Umbilical cord (tissue), 1 donor: ENCODE measurements at regions not wholly inside any gene's neighbourhood (a gene's known extent, or its start where the extent isn't known, plus 50 kb on each side); places are given as distances from the start of the nearest gene placed in this dataset.

Experiments used
- DNase-seq: peaks from one replicate; pipeline ENCODE4 v3.0.0-alpha.2; 2015; ENCODE audit warnings: low spot score

DNA sequence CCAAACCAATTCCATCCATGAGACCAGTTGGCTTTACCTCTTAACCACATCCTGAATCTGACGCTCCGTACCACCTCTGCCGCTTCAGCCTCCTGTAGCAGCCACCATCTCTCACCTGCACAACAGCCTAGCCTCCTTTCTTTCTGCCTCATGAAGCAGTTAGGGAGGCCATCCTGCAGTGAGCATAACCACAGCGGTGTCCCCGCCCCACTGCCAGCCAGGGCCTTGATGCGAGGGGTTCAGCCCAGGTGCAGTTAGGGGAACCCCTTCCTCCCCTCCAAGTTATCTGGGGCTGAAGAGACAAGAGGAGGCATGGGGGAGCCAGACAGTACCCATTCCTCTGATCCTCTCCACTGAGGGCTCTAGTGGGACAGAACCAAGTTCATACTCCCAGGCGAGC is 167.0 kb downstream of the C5orf15 start:
- no peak for DNase-seq

DNA sequence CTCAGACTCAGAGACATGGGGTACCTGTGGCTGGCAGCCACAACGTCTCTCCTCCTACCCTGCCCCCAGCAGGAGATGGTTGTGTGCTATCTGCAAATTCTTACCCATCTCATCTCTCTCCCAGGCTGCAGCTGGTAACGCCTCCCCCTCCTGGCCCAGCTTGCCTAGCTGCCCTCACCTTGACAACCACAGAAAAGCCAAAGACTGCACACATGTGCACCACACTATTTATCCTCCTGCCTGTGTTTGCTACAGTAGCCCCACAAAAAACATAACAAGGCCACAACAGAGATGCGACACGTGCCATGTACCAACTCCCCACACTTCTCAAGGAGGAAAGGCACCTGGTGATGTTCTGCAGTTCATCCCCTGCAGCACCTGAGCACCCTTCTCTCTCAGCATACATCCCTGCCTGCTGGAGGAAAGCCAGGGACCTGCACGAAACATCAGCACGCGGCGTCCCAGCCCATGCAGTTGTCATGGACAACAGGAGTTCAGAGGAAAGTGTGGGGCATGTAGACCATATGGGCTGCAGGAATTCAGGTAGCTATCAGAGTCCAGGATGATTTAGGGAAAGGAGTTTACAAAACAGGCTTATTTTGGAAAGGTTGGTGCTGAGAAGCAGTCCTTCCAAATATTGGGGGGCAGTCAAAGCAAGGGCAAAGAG is 168.7 kb downstream of the C5orf15 start:
- DNase-seq = no peak

DNA sequence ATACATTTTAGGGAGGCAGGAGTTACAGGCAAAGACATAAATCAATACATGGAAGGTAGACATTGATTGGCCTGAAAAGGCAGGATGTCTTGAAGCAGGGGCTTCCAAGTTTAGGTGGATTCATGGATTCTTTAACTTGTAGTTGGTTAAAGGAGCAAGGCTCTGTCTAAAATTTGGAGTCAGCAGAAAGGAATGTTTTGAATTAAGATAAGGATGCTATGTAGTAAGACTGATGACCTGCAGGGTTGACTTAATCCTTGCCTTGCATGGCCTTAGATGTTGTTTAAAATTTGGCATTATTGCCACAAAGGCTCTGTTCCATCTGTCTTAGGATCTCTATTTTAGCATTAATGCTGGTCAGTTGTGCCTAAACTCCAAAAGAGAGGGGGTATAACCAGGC is 171.3 kb downstream of the C5orf15 start:
- DNase-seq = peak; percentile 53

DNA sequence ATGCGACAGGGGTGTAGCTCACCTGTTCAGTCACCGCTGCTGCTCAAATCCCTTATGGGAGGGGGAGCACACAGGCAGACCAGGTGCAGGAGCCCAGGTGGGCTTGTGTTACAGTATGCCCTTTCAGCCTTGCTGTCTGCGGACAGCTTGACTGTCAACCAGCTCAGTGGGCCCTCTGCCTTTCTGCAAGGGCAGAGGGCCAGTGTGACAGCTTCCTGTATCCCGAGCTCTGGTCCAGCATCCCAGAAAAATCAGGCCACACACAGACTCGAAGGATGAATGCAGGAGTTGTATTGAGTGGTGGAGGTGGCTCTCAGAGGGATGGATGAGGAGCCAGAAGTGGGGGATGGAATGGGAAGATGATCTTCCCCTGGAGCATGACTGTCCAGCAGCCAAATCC is 172.2 kb downstream of the C5orf15 start:
- no peak for DNase-seq

DNA sequence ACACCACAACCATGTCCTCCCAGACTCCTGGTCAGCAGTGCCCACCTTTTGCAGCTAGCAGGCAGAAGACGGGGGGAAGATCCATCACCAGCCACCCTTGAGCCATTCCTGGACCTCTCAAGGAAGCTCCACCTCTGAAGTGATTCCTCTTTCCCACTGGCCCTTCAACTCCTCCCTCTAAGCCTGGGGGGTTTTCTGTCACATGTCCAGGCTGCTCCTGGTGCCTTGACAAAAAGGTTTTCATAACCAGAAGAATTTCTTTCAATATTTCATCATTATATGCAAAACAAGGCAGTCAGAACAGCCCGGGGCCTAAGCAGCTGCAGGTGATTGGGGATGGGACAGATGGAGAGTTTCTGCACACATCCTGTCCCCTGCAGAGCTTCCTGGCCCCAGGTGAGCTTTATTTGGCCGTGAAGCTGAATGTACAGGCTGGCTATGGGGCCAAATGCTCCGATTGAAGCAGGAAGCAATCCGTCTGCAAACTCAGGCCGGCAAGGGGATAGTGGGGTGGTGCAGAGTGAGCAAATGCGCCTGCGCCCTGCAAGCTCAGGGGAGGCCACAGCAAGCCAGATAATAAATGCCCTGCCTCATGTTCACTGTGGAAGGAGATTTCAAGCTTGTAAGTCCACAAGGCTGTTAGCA is 173.5 kb downstream of the C5orf15 start:
- no peak for DNase-seq

DNA sequence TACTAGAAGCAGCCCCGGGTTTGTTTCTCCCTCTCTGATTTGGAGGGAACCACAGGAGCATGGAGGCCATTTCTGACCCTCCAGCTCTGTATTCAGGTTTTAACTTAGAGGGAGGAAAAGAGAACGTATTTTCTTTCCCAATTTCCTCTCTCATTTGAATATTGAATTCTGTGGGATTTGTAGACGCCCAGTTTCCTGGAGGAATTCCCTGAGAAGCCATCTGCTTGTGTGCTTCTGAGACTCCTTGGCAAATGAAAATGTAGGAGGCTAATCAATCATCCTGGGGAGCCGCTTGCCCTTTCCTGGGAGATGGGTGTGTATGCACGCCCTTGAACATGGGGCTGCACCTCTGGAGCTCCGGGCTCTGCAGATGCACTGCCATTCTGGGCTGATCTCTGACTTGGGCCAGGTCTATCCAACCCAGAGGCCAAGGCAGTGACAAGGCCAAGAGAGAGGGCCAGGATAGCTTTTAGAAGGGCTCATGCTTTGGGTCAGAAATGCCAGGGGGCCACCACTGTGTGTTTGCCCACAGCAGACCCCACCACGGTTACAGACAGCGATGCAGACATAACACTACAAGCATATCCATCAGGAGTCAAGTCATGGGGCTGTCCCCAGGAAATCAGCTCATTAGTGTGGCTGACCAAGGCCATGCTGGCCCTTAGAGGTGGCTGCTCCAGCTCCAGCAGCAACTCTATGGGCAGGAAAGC is 174.5 kb downstream of the C5orf15 start:
- no peak for DNase-seq

DNA sequence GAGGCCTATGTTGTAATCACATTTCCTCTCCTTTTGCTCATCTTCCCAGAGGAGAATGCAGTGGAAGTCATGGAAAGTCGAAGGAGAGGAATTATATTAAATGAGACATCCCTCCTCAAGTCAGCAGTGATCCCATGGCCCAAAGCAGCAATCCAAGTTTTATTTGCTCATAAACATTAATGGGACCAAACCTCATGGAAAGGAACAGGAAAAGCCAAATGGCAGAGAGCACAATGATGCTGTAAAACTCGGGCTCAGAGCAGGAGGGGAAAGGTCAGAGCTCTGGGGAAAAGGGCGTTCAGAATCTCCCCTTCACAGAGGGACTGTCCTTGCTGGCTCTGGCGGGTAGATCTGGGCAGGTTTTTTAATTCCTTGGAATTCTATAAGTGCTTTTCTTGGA is 175.8 kb downstream of the C5orf15 start:
- no peak for DNase-seq

DNA sequence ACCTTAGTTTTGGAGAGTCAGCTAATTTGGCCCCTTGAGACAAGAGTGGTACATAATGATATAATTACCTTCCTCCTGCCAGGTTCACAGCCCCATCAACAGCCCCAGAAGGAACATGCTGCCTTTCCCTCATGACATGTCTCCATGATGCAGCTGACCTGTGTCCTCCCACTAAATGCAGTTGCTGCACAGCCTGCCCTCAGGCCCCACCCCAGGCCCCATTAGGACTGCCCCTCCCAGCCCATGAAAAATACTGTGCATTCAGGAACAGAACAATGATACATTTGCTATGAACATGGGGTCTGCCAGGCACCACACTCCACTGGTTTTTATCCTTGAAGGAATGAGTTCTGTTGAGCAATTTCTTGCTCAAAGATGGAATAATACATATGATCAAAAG is 176.4 kb downstream of the C5orf15 start:
- no peak for DNase-seq

DNA sequence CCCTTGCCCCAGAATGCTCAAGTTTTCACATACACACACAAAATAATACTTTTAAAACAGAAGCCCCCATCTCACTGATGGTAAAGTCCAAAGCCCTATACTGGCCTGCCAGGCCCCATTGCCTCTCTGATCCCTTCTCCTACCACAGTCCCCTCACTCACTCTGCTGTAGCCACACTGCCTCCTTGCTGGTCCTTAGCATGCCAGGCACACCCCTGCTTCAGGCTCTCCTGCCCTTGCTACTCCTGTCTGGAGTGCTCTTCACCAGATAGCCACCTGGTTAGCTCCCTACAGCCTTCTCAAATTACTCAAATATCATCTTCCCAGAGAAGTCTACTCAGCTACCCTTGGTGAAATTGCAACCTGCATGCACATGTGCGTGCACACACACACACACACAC is 177.5 kb downstream of the C5orf15 start:
- no peak for DNase-seq

DNA sequence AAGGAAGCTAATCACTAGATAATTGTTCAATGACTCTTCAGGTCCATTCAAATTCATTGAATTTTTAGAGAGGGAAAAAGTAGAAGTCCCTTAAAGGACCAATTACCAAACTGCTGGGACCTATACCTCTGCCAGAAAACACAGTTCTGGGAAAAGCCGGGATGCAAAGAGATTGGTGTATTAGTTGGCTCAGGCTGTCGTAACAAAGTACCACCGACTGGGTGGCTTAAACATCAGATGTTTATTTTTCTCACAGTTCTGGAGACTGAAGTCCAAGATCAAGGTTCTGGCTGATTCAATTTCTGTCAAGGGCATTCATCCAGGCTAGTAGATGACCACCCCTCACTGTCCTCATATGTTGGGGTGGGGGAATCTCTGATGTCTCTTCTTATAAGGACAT is 177.1 kb upstream of the FSTL4 start:
- no peak for DNase-seq

DNA sequence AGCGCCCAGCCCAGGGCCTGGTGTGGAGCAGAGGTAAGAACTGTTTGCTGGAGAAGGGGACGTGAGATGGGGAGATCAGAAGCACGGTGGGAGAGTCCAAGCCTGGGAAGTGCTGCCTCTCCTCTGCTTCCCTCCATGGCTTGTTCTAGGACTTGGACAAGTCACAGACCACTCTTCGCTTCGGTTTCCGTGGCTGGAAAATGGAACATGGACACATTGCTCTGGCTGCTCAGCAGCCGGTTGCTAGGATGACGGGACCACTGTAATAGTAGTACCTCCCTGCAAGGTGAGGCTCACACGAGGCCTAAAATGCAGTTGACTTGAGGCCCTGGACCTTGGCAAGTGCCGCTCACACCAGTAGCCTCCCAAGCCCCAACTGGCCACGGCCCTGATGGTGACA is 175.8 kb upstream of the FSTL4 start:
- no peak for DNase-seq

DNA sequence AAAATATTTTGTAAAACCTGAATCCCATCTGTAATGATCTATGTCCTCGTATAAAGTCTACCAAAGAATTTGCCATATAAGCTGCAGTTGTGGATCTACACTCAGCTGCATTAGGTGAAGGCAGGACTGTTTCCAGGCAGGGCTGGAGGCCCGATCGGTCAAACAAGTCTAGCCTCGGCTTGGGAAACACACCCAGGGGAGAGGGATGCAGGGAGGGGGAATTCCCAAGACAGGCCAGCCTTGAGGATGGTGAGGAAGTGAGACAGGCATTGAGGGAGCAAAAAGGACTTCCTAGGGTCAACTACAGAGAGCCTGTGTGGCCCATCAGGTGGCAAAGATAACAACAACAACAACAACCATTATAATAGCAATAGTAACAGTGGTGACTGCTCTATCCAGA is 174.1 kb upstream of the FSTL4 start:
- no peak for DNase-seq

DNA sequence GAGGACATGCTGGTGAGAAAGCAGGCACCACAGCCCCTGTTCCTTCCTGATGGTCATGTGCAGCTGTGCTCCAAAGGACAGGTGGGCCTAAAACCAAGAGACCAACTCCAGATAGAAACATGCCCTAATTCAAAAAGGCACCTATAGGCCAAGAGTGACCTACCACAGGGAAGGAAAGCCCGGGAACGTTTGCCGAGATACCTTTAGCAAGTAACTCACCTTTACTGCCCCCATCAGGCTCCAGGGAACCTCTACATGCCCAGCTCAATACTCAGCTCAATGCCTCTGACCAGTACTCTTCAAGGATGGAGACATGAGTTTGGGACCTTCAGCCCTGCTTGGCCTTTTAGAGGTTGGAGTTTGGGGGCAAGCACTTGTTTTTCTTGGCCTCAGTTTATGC is 172.8 kb upstream of the FSTL4 start:
- DNase-seq = no peak

DNA sequence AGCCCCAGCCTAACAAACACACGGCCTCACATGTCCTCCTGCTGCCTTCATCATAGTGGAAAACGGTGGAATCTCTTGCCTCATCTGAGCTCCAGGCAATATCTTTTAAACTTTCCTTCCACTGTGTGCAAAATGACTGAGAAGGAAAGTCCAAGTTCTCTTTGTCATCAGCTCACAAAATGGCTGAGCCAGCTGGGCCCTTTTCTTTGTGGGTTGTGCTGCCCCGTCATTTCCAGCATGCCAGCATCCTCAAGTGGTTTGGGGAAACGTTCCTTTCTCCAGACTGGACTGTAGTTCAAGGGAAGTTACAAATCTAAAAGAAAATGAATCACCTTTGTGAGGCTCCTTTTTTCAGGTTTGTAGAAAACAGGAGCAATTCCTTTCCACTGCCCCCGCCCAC is 171.1 kb upstream of the FSTL4 start:
- no peak for DNase-seq

DNA sequence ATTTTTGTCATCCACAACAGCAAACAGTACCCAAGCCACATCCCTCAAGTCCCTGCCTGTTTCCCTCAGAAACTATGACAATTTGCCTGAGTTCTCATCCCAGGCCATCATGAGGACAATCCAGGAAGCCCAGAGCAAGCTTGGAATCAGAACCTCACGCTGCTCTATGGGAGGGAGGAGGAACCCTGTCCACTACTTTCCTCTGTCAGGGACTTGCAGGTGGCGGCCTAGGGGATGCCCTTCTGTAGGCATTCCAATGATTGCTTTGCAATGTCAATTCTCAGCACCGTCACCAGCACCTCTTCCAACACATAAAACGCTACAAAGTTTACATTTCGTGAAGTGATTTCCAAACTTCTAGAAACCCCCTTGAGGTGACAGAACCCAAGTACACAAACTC is 170.4 kb upstream of the FSTL4 start:
- DNase-seq = no peak

DNA sequence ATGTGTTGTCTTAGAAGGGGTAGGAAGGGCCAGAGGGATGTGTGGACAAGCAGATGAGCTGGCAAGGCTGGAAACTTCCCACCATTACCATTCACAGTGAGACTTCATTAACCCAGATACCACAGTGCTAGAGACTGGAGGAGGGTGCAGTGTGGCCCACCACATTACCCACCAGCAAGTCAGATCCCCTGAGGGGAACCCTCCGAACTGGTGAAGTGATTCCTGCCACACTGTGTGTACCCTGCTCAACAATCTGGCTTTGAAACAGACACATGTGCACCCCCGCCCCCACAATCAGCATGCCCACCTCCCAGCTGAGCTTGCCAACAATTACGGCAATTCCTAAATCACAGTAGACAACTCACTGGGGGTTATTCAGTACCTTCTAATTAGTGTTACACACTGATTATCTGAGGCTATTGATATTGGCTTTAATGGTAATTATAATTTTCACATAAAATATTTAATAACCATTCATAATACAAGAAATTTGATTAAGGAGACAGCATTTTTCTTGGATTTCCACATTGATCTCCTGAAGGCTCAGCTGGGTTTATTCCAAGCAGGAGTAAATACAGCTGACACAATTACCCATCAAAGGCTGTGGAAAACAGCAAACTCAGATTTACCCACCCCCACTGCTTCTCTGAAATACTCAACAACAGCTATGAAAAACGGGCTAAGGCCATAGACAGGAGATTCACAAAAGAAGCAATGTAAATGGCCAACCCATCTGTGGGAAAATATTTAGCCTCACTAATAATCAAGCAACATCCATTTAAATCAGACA is 169.3 kb upstream of the FSTL4 start:
- DNase-seq = no peak

DNA sequence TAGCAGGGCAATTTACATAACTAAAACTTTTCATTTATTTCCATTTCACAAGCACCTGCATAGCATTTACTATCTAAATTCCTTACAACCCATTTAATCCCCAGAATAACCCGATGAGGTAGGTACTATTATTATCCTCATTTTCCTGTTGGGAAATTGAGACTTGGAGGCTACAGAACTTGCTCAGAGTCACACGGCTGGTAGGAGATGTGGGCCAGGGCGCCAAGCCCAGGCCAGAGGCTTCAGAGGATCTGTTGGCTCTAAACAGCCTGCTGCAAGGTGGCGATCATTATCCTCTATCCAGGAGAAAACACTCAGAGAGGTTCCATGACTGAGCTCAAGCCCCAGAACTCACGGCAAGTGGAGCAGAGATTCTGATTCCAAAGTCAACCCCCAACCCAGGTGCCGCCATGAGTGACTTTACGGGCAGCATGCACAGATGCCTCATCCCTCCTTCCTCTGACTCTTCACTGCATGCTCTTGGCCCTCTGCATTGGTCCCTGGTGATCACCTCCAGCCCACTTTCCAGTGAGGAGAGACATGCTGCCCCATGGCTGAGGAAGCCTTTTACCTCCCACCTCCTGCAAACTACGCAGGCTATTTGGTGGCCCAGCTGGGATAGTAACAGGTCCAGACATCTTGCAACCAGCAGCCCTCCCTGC is 168.4 kb upstream of the FSTL4 start:
- DNase-seq = no peak

DNA sequence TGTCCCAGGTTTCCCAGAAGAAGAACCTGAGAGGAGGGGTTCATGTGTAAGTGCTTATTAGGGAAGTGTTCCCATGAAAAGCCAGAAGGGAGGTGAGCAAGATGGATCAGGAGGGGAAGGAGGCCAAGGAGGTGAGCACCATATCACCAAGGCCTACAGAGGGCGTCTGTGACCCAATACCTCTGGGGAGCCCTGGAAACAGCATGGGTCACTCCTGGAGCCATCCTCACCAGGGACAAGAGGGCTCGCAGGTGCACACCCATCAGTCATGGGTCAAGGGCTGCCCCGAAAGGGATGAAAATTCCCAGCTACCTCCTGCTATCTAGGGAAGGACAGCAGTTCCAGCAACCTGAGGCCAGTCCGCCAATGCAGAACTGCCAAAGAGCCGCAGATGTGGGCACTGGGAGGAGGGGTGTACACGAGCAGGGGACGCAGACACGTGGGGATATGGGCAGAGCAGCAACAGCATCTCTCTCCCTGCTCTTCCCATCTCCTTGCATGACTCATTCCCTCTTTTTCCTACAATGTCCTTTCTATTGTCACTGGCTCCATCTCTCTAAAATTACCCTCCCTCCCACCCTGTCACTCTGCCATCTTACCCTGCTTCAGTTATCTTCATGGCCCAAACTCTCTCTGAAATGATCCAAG is 167.6 kb upstream of the FSTL4 start:
- DNase-seq = no peak

DNA sequence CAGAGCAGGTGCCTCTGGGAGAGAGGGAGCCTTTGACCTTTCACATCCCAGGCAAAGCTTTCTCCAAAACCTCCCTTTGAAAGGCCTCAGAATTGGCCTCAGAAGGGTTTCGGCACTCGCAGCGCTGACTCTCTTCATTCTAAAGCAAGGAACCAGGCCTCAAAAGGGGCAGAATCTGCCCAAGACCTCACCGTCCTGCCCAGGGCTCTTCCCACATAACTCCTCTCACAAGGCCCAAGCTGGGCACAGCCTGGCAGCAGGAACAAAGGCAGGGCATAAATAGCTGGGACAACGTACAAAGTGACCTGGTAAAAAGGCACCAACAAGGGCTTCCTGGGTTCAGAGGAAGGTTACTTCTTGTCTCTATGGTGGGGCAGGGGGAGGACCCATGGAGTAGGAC is 166.3 kb upstream of the FSTL4 start:
- DNase-seq = no peak

DNA sequence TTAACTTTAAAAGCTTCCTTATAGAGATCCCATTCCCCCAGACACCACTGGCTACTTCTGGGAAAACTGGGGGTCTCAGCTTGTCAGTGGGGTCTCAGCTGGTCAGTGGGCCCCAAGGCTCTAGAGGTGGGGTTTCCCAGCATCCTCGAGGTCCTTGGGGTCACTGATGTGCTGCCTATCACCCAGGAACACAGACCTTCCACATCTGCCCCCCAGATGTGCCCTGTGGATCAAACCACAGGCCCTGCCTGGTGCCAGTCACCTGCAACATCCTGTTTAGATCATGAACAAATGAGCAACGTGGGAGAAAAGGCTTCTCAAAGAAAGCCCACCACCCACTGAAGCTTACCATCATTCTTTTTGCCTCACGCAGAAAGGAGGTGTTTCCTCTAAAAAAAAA is 165.6 kb upstream of the FSTL4 start:
- no peak for DNase-seq

DNA sequence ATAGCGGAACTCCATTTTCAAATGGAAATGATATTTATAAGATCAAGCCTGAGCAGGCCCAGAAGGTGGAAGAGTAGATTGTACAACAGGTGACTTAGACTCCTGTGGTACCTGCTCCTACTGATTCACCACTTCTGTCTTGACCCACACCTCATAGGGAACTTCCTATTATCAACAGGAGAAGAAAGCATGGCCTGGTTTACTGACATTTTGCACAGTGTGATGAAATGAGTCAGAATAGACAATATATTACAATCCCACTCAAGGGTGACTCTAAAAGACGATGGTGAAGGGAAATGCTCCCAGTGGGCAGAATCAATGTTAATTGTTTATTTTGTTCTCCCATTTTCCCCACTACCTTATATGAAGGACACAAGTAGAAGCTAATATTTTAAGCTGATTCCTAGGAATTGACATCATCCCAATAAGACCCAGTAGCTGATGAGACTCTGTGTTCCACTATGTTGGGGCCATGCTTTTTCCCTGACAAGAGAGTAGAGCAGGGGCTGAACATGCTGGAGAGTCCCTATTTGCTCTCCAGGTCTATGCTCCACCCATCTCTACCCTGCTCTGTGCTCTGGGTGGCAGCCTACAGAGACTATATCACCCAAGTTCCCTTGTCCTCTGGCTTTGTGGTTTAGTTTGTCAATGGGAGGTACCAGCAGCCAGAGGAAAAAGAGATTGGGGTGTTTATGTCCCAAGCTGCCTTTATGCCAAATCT is 163.4 kb upstream of the FSTL4 start:
- DNase-seq = no peak
